CD4-positive, alpha-beta T cell (primary cell): ENCODE measurements at regions not wholly inside any gene's neighbourhood (a gene's known extent, or its start where the extent isn't known, plus 50 kb on each side); places are given as distances from the start of the nearest gene placed in this dataset.
A peak's percentile ranks its signal among the peaks of the same experiment; 100 is the strongest.

Experiments used
- ATAC-seq: fragments of 200-7000 bp; cut with Tn5 transposase; one replicate; pipeline ENCODE4 v1.10.0; 2022; ENCODE audit warnings: mild to moderate bottlenecking; ENCODE audit not compliant: poor library complexity
- CTCF ChIA-PET: fragments of 350-600 bp; sonication (Branson Sonifier 250); formaldehyde crosslinking; loops from one replicate; lab custom pipeline; 2021; ENCODE audit warnings: antibody characterized with exemption, inconsistent platforms; lab: Charles Lee
- POLR2A ChIA-PET: fragments of 350-600 bp; sonication (Branson Sonifier 250); formaldehyde crosslinking; loops from one replicate; lab custom pipeline; 2021; ENCODE audit warnings: antibody characterized with exemption, inconsistent platforms; lab: Charles Lee
- DNase-seq, 14 experiments: peaks; one replicate each; pipeline ENCODE4 v3.0.0-alpha.2; 2013 to 2020; ENCODE audit warnings: mixed read lengths in 2 of 14
- H3K27ac ChIP-seq, 2 donors: one replicate each; pipeline versions ENCODE4 v1.5.1 to v1.7.0; 2013; ENCODE audit warnings: low read length in 2 of 2, low read depth in 1 of 2, mild to moderate bottlenecking in 1 of 2
- H3K27me3 ChIP-seq, 2 experiments: 1 replicate in 1 of 2; 2 replicates in 1 of 2; pipeline versions ENCODE4 v1.6.1 to v1.7.0; 2013; ENCODE audit warnings: low read length in 2 of 2, control low read depth in 1 of 2, mild to moderate bottlenecking in 1 of 2, moderate library complexity in 1 of 2; ENCODE audit not compliant: insufficient read depth in 2 of 2, control insufficient read depth in 1 of 2
- H3K36me3 ChIP-seq: one replicate; pipeline ENCODE4 v1.6.1; 2013; ENCODE audit warnings: low read length, control low read depth; ENCODE audit not compliant: insufficient read depth
- H3K4me1 ChIP-seq: one replicate; pipeline ENCODE4 v1.6.1; 2013; ENCODE audit warnings: low read length, control low read depth; ENCODE audit not compliant: insufficient read depth
- H3K4me3 ChIP-seq: one replicate; pipeline ENCODE4 v1.5.1; 2013; ENCODE audit warnings: mild to moderate bottlenecking, low read length, moderate library complexity
- H3K9me3 ChIP-seq, 2 experiments: 1 replicate in 1 of 2; 2 replicates in 1 of 2; pipeline versions ENCODE4 v1.6.1 to v1.7.0; 2013; ENCODE audit warnings: low read length in 2 of 2, mild to moderate bottlenecking in 2 of 2, control low read depth in 1 of 2, moderate library complexity in 1 of 2; ENCODE audit not compliant: control insufficient read depth in 1 of 2, insufficient read depth in 1 of 2
- H3K27ac Mint-ChIP-seq: one replicate; pipeline ENCODE4 v1.8.0; 2020; ENCODE audit warnings: mixed read lengths
- H3K27me3 Mint-ChIP-seq: one replicate; pipeline ENCODE4 v1.8.0; 2021; ENCODE audit warnings: mixed read lengths
- H3K36me3 Mint-ChIP-seq: one replicate; pipeline ENCODE4 v1.8.0; 2021; ENCODE audit warnings: low read depth, mixed read lengths
- H3K4me1 Mint-ChIP-seq: one replicate; pipeline ENCODE4 v1.8.0; 2021; ENCODE audit warnings: low read depth, mixed read lengths
- H3K4me3 Mint-ChIP-seq: one replicate; pipeline ENCODE4 v1.8.0; 2020; ENCODE audit warnings: mild to moderate bottlenecking, mixed read lengths
- H3K9me3 Mint-ChIP-seq: one replicate; pipeline ENCODE4 v1.8.0; 2020; ENCODE audit warnings: mixed read lengths
- intact Hi-C, 2 experiments: fragments of 100-400 bp; cut with DNase I in 1 of 2; cut with micrococcal nuclease in 1 of 2; formaldehyde crosslinking; loops; one replicate each; pipeline versions ENCODE4 v1.15.1 to v1.9.0; 2023 to 2025; cut with DNase I, micrococcal nuclease
- TF ChIP-seq, protein P1 (sequence below): fragments of 200-600 bp; IDR thresholded peaks from one replicate; pipeline ENCODE4 v1.8.0; 2022; ENCODE audit warnings: antibody characterized with exemption, mild to moderate bottlenecking

DNA sequence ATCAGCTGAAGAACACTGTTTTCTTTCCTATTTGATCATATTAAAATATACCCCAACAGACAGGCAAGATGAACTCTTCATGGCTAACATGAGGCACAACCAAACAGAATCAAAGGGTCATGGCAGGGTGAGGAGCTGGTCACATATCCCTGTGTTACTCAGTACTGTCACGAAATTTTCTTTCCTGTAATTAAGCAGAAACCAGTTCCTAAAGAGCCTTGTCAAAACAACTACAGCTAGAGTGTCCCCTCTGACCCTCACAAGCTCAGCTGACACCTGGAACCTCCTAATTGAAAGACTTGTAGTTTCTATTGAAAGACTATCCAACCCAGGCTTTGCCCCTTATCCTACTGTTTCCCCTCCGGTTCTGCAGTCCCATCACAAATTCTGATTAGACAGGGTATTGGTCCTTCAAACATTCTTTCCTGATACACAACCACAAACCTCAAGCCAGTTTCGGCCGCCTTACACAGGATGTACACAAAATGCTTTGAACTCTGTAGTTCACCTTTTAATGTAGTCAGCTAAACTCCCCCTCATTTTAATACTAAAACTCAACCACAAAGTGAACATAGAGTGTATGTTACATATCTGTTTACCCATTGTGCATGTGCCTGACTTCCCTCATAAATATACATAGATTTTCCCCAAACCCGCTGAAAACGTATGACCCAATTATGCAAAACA lies 651.9 kb downstream of the MRPL39 start:
- Histone ChIP-seq H3K36me3 (no peaks in the 10 kb centered on the region), H3K9me3 (peaks cover 0 to 6% of the 10 kb centered on the region in 2 experiments), H3K27me3 (no peaks in the 10 kb centered on the region), H3K27ac (no peak overlapping the region), H3K4me3 (no peak overlapping the region), H3K4me1 (no peaks in the 10 kb centered on the region)
- DNase-seq, result peak in 1 of 14 experiments; percentile 1
- intact Hi-C loops, result no loop called here
- CTCF ChIA-PET, result no interaction called here
- no peak for ATAC-seq
- Mint-ChIP-seq H3K4me1 (no peaks in the 10 kb centered on the region), H3K36me3 (no peaks in the 10 kb centered on the region), H3K27ac (no peak overlapping the region), H3K9me3 (no peaks in the 10 kb centered on the region), H3K27me3 (no peaks in the 10 kb centered on the region), H3K4me3 (no peak overlapping the region)
- POLR2A ChIA-PET, result no interaction called here
- TF ChIP-seq, protein P1, sequence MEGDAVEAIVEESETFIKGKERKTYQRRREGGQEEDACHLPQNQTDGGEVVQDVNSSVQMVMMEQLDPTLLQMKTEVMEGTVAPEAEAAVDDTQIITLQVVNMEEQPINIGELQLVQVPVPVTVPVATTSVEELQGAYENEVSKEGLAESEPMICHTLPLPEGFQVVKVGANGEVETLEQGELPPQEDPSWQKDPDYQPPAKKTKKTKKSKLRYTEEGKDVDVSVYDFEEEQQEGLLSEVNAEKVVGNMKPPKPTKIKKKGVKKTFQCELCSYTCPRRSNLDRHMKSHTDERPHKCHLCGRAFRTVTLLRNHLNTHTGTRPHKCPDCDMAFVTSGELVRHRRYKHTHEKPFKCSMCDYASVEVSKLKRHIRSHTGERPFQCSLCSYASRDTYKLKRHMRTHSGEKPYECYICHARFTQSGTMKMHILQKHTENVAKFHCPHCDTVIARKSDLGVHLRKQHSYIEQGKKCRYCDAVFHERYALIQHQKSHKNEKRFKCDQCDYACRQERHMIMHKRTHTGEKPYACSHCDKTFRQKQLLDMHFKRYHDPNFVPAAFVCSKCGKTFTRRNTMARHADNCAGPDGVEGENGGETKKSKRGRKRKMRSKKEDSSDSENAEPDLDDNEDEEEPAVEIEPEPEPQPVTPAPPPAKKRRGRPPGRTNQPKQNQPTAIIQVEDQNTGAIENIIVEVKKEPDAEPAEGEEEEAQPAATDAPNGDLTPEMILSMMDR, result no peak

DNA sequence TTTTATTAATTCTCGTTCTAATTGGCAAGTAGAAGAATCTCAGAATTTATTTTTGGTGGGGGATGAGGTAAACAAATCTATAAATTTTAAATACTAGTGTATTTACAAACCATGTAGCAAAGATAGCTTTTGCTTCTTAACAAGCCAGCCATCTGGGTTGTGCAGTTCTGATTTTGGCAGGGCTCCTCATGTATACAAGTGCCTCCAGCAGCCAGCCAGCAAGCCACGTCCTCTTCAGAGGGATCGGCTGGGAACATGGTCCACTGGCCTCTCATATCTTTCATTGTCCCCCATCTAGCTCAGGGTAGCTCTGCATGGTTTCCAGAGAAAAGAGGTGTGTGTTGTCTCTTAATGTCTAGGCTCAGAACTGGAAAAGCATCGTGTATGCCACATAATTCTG lies 659.1 kb downstream of the MRPL39 start:
- no peak overlapping the region for H3K27ac Mint-ChIP-seq
- no peaks in the 10 kb centered on the region for H3K4me1 ChIP-seq
- ChIA-PET CTCF (no interaction called here), POLR2A (no interaction called here)
- H3K9me3 Mint-ChIP-seq, result no peaks in the 10 kb centered on the region
- H3K27me3 ChIP-seq, result no peaks in the 10 kb centered on the region
- no peak for ATAC-seq
- H3K4me3 Mint-ChIP-seq, result no peak overlapping the region
- no peaks in the 10 kb centered on the region for H3K36me3 Mint-ChIP-seq
- H3K4me3 ChIP-seq, result no peak overlapping the region
- H3K27ac ChIP-seq, result no peak overlapping the region
- no peak for DNase-seq
- no peaks in the 10 kb centered on the region for H3K9me3 ChIP-seq
- intact Hi-C loops, result no loop called here
- no peaks in the 10 kb centered on the region for H3K4me1 Mint-ChIP-seq
- H3K36me3 ChIP-seq, result no peaks in the 10 kb centered on the region
- H3K27me3 Mint-ChIP-seq, result no peaks in the 10 kb centered on the region
- TF ChIP-seq, protein P1, result no peak

DNA sequence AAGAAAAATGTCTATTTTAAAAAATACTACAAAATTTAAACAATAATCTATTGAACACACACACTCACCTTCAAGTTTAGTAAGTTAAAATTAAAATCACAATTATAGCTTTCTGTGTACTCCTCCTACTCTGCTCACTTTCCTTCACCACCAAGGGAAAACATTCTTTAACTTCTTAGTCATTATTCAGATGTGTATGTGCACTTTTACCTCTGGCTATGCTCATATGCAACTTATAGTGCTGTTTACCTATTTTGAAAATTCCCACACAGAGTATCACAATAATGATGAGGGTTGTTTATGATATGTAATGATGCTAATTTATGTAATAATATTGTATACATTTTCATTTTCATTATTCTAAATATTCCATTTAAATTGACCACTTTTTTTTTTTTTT lies 661.4 kb downstream of the MRPL39 start:
- H3K36me3 Mint-ChIP-seq, result no peaks in the 10 kb centered on the region
- no peak overlapping the region for H3K4me3 Mint-ChIP-seq
- no peak overlapping the region for H3K27ac Mint-ChIP-seq
- TF ChIP-seq, protein P1, result no peak
- no peaks in the 10 kb centered on the region for H3K4me1 Mint-ChIP-seq
- H3K27me3 Mint-ChIP-seq, result no peaks in the 10 kb centered on the region
- CTCF ChIA-PET, result no interaction called here
- intact Hi-C loops, result no loop called here
- no peak overlapping the region for H3K27ac ChIP-seq
- peaks cover 6% of the 10 kb centered on the region for H3K9me3 Mint-ChIP-seq
- POLR2A ChIA-PET, result no interaction called here
- no peaks in the 10 kb centered on the region for H3K27me3 ChIP-seq
- no peak overlapping the region for H3K4me3 ChIP-seq
- no peaks in the 10 kb centered on the region for H3K36me3 ChIP-seq
- ATAC-seq (no peak), DNase-seq (no peak)
- H3K9me3 ChIP-seq, result no peaks in the 10 kb centered on the region
- H3K4me1 ChIP-seq, result no peaks in the 10 kb centered on the region
